CD4-positive, alpha-beta T cell (primary cell): ENCODE measurements at regions not wholly inside any gene's neighbourhood (a gene's known extent, or its start where the extent isn't known, plus 50 kb on each side); places are given as distances from the start of the nearest gene placed in this dataset.

Source experiments
- ATAC-seq: fragments of 200-7000 bp; cut with Tn5 transposase; one replicate; pipeline ENCODE4 v1.10.0; 2022; ENCODE audit warnings: mild to moderate bottlenecking; ENCODE audit not compliant: poor library complexity
- CTCF ChIA-PET: fragments of 350-600 bp; sonication (Branson Sonifier 250); formaldehyde crosslinking; loops from one replicate; lab custom pipeline; 2021; ENCODE audit warnings: antibody characterized with exemption, inconsistent platforms; lab: Charles Lee
- POLR2A ChIA-PET: fragments of 350-600 bp; sonication (Branson Sonifier 250); formaldehyde crosslinking; loops from one replicate; lab custom pipeline; 2021; ENCODE audit warnings: antibody characterized with exemption, inconsistent platforms; lab: Charles Lee
- DNase-seq, 14 experiments: peaks; one replicate each; pipeline ENCODE4 v3.0.0-alpha.2; 2013 to 2020; ENCODE audit warnings: mixed read lengths in 2 of 14
- H3K27ac ChIP-seq, 2 donors: one replicate each; pipeline versions ENCODE4 v1.5.1 to v1.7.0; 2013; ENCODE audit warnings: low read length in 2 of 2, low read depth in 1 of 2, mild to moderate bottlenecking in 1 of 2
- H3K27me3 ChIP-seq, 2 experiments: 1 replicate in 1 of 2; 2 replicates in 1 of 2; pipeline versions ENCODE4 v1.6.1 to v1.7.0; 2013; ENCODE audit warnings: low read length in 2 of 2, control low read depth in 1 of 2, mild to moderate bottlenecking in 1 of 2, moderate library complexity in 1 of 2; ENCODE audit not compliant: insufficient read depth in 2 of 2, control insufficient read depth in 1 of 2
- H3K36me3 ChIP-seq: one replicate; pipeline ENCODE4 v1.6.1; 2013; ENCODE audit warnings: low read length, control low read depth; ENCODE audit not compliant: insufficient read depth
- H3K4me1 ChIP-seq: one replicate; pipeline ENCODE4 v1.6.1; 2013; ENCODE audit warnings: low read length, control low read depth; ENCODE audit not compliant: insufficient read depth
- H3K4me3 ChIP-seq: one replicate; pipeline ENCODE4 v1.5.1; 2013; ENCODE audit warnings: mild to moderate bottlenecking, low read length, moderate library complexity
- H3K9me3 ChIP-seq, 2 experiments: 1 replicate in 1 of 2; 2 replicates in 1 of 2; pipeline versions ENCODE4 v1.6.1 to v1.7.0; 2013; ENCODE audit warnings: low read length in 2 of 2, mild to moderate bottlenecking in 2 of 2, control low read depth in 1 of 2, moderate library complexity in 1 of 2; ENCODE audit not compliant: control insufficient read depth in 1 of 2, insufficient read depth in 1 of 2
- H3K27ac Mint-ChIP-seq: one replicate; pipeline ENCODE4 v1.8.0; 2020; ENCODE audit warnings: mixed read lengths
- H3K27me3 Mint-ChIP-seq: one replicate; pipeline ENCODE4 v1.8.0; 2021; ENCODE audit warnings: mixed read lengths
- H3K36me3 Mint-ChIP-seq: one replicate; pipeline ENCODE4 v1.8.0; 2021; ENCODE audit warnings: low read depth, mixed read lengths
- H3K4me1 Mint-ChIP-seq: one replicate; pipeline ENCODE4 v1.8.0; 2021; ENCODE audit warnings: low read depth, mixed read lengths
- H3K4me3 Mint-ChIP-seq: one replicate; pipeline ENCODE4 v1.8.0; 2020; ENCODE audit warnings: mild to moderate bottlenecking, mixed read lengths
- H3K9me3 Mint-ChIP-seq: one replicate; pipeline ENCODE4 v1.8.0; 2020; ENCODE audit warnings: mixed read lengths
- CTCF ChIP-seq: fragments of 200-600 bp; IDR thresholded peaks from one replicate; pipeline ENCODE4 v1.8.0; 2022; ENCODE audit warnings: antibody characterized with exemption, mild to moderate bottlenecking
- intact Hi-C, 2 experiments: fragments of 100-400 bp; cut with DNase I in 1 of 2; cut with micrococcal nuclease in 1 of 2; formaldehyde crosslinking; loops; one replicate each; pipeline versions ENCODE4 v1.15.1 to v1.9.0; 2023 to 2025; cut with DNase I, micrococcal nuclease

GRCh38 chr18:40608226-40608625 is 1346.8 kb upstream of the PIK3C3 start:
- no peak for ATAC-seq
- Mint-ChIP-seq H3K4me3 (no peak overlapping the region), H3K9me3 (peaks cover 12% of the 10 kb centered on the region), H3K27ac (no peak overlapping the region), H3K4me1 (no peaks in the 10 kb centered on the region), H3K27me3 (no peaks in the 10 kb centered on the region), H3K36me3 (no peaks in the 10 kb centered on the region)
- H3K27ac ChIP-seq, result no peak overlapping the region
- ChIA-PET CTCF (no interaction called here), POLR2A (no interaction called here)
- no peak for TF ChIP-seq CTCF
- DNase-seq, result no peak
- peaks cover 0 to 7% of the 10 kb centered on the region in 2 experiments for H3K9me3 ChIP-seq
- H3K4me1 ChIP-seq, result no peaks in the 10 kb centered on the region
- no peaks in the 10 kb centered on the region for H3K27me3 ChIP-seq
- H3K36me3 ChIP-seq, result no peaks in the 10 kb centered on the region
- no peak overlapping the region for H3K4me3 ChIP-seq
- intact Hi-C loops, result no loop called here

GRCh38 chr18:40607542-40608148 is 1347.4 kb upstream of the PIK3C3 start:
- Histone ChIP-seq H3K27me3 (no peaks in the 10 kb centered on the region), H3K36me3 (no peaks in the 10 kb centered on the region), H3K4me1 (no peaks in the 10 kb centered on the region), H3K9me3 (peaks cover 0 to 3% of the 10 kb centered on the region in 2 experiments), H3K27ac (no peak overlapping the region), H3K4me3 (no peak overlapping the region)
- CTCF ChIA-PET, result no interaction called here
- no peak for TF ChIP-seq CTCF
- ATAC-seq (no peak), DNase-seq (no peak)
- H3K36me3 Mint-ChIP-seq, result no peaks in the 10 kb centered on the region
- no peak overlapping the region for H3K4me3 Mint-ChIP-seq
- POLR2A ChIA-PET, result no interaction called here
- no peaks in the 10 kb centered on the region for H3K27me3 Mint-ChIP-seq
- peaks cover 12% of the 10 kb centered on the region for H3K9me3 Mint-ChIP-seq
- intact Hi-C loops, result no loop called here
- H3K4me1 Mint-ChIP-seq, result no peaks in the 10 kb centered on the region
- no peak overlapping the region for H3K27ac Mint-ChIP-seq

- TF ChIP-seq CTCF, result no peak
- ChIA-PET POLR2A (no interaction called here), CTCF (no interaction called here)
- no peak overlapping the region for H3K27ac Mint-ChIP-seq
- Histone ChIP-seq H3K27me3 (no peaks in the 10 kb centered on the region), H3K27ac (no peak overlapping the region), H3K4me3 (no peak overlapping the region), H3K4me1 (no peaks in the 10 kb centered on the region), H3K9me3 (peaks cover 0 to 3% of the 10 kb centered on the region in 2 experiments), H3K36me3 (no peaks in the 10 kb centered on the region)
- H3K9me3 Mint-ChIP-seq, result peaks cover 11% of the 10 kb centered on the region
- no peaks in the 10 kb centered on the region for H3K27me3 Mint-ChIP-seq
- H3K4me3 Mint-ChIP-seq, result no peak overlapping the region
- no peaks in the 10 kb centered on the region for H3K36me3 Mint-ChIP-seq
- DNase-seq (no peak), ATAC-seq (no peak)
- intact Hi-C loops, result no loop called here
- no peaks in the 10 kb centered on the region for H3K4me1 Mint-ChIP-seq
These were observed 1348.0 kb upstream of the PIK3C3 start for GRCh38 chr18:40606996-40607395.
